OCI-LY3 (cell line): ENCODE measurements at regions not wholly inside any gene's neighbourhood (a gene's known extent, or its start where the extent isn't known, plus 50 kb on each side); places are given as distances from the start of the nearest gene placed in this dataset.

ENCODE experiments used
- CTCF ChIP-seq: fragments of 200-600, 300-600 bp; sonication (generic); IDR thresholded peaks from 2 replicates; pipeline ENCODE4 v1.5.1; 2014; ENCODE audit warnings: antibody characterized with exemption, low read length, low read depth
- EZH2phosphoT487 ChIP-seq: fragments of 200-600 bp; shearing (Covaris generic); IDR thresholded peaks from 2 replicates; pipeline ENCODE4 v1.6.1; 2018; ENCODE audit warnings: antibody characterized with exemption, mixed run types, low read depth

DNA sequence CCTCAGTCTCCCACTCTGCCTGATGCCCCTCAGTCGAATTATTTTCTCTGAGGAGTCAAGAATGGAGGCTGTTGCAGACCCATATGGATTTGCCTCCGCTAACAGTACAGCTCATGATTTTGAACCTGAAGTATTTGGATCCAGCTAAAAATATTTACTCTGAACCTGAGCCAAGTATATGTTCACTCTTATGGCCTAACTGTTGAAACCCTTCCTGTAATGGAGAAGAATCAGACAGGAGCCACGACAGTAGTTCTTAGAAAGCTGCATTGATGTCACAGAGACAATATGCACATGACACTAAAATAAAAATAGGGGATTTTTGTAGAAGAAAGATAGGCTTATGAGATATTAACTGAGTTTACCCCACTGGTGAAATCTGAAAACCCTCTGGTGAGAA lies 1128.3 kb upstream of the FLRT2 start:
- TF ChIP-seq CTCF (no peak), EZH2phosphoT487 (no peak)
